ENCODE measurements at regions not wholly inside any gene's neighbourhood (a gene's known extent, or its start where the extent isn't known, plus 50 kb on each side); places are given as distances from the start of the nearest gene placed in this dataset.

- TF ChIP-seq POLR2A (IDR thresholded peaks at IDR 0.05): no peak
- TF ChIP-seq, protein P1, sequence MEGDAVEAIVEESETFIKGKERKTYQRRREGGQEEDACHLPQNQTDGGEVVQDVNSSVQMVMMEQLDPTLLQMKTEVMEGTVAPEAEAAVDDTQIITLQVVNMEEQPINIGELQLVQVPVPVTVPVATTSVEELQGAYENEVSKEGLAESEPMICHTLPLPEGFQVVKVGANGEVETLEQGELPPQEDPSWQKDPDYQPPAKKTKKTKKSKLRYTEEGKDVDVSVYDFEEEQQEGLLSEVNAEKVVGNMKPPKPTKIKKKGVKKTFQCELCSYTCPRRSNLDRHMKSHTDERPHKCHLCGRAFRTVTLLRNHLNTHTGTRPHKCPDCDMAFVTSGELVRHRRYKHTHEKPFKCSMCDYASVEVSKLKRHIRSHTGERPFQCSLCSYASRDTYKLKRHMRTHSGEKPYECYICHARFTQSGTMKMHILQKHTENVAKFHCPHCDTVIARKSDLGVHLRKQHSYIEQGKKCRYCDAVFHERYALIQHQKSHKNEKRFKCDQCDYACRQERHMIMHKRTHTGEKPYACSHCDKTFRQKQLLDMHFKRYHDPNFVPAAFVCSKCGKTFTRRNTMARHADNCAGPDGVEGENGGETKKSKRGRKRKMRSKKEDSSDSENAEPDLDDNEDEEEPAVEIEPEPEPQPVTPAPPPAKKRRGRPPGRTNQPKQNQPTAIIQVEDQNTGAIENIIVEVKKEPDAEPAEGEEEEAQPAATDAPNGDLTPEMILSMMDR (IDR thresholded peaks at IDR 0.05): no peak
Observed at GRCh38 chr11:90329043-90329442, 106.2 kb upstream of the CHORDC1 start.
